PC-9 (cell line): ENCODE measurements at regions not wholly inside any gene's neighbourhood (a gene's known extent, or its start where the extent isn't known, plus 50 kb on each side); places are given as distances from the start of the nearest gene placed in this dataset.

Source experiments
- BruUV-seq: library from RNA; stranded (reverse); fragments of 400-500 nt; replicated peaks from 2 replicates; lab custom pipeline; 2021; lab: Mats Ljungman, UMichigan
- CTCF ChIA-PET: fragments of 300-600 bp; sonication (Branson Sonifier 250); formaldehyde crosslinking; loops from one replicate; lab custom pipeline; 2022; ENCODE audit warnings: antibody characterized with exemption; lab: Charles Lee
- POLR2A ChIA-PET: fragments of 300-600 bp; sonication (Branson Sonifier 250); formaldehyde crosslinking; loops from one replicate; lab custom pipeline; 2022; ENCODE audit warnings: antibody characterized with exemption; ENCODE audit not compliant: unreplicated experiment; lab: Charles Lee
- DNase-seq, 2 experiments: peaks; one replicate each; pipeline versions ENCODE4 v3.0.0 to v3.0.0-alpha.2; 2015 to 2022; ENCODE audit warnings: mixed read lengths in 1 of 2
- H2AFZ ChIP-seq: fragments of 200-600 bp; sonication (generic); 2 replicates; pipeline ENCODE4 v1.8.1; 2017; ENCODE audit warnings: antibody characterized with exemption
- H3F3A ChIP-seq: fragments of 200-600 bp; sonication (generic); 2 replicates; pipeline ENCODE4 v1.8.1; 2017; ENCODE audit warnings: antibody characterized with exemption, mild to moderate bottlenecking, low read depth; ENCODE audit not compliant: insufficient read depth
- H3K27ac ChIP-seq: fragments of 200-600 bp; sonication (generic); 2 replicates; pipeline ENCODE4 v1.6.1; 2016; ENCODE audit warnings: mixed run types
- H3K27me3 ChIP-seq: fragments of 200-600 bp; sonication (generic); 2 replicates; pipeline ENCODE4 v1.6.1; 2016; ENCODE audit warnings: low read depth, mixed run types; ENCODE audit not compliant: insufficient read depth
- H3K36me3 ChIP-seq: fragments of 200-600 bp; sonication (generic); 2 replicates; pipeline ENCODE4 v1.6.1; 2016; ENCODE audit warnings: low read depth, mixed run types
- H3K4me1 ChIP-seq: fragments of 200-600 bp; sonication (generic); replicated peaks from 2 replicates; pipeline ENCODE4 v1.6.1; 2016; ENCODE audit warnings: mixed run types; ENCODE audit not compliant: insufficient read depth
- H3K4me2 ChIP-seq: fragments of 200-600 bp; sonication (generic); 2 replicates; pipeline ENCODE4 v1.6.1; 2017; ENCODE audit warnings: mixed run types
- H3K4me3 ChIP-seq: fragments of 200-600 bp; sonication (generic); 2 replicates; pipeline ENCODE4 v1.6.1; 2016; ENCODE audit warnings: mixed run types
- H3K79me2 ChIP-seq: fragments of 200-600 bp; sonication (generic); 2 replicates; pipeline ENCODE4 v1.6.1; 2017; ENCODE audit warnings: low read depth, mixed run types
- H3K9me2 ChIP-seq: fragments of 200-600 bp; sonication (generic); 2 replicates; pipeline ENCODE4 v1.8.1; 2017; ENCODE audit warnings: mild to moderate bottlenecking; ENCODE audit not compliant: insufficient read depth
- H3K9me3 ChIP-seq: fragments of 200-600 bp; sonication (generic); 2 replicates; pipeline ENCODE4 v1.8.1; 2016; ENCODE audit warnings: low read depth; ENCODE audit not compliant: insufficient read depth
- H4K20me1 ChIP-seq: fragments of 200-600 bp; sonication (generic); 2 replicates; pipeline ENCODE4 v1.8.1; 2017; ENCODE audit not compliant: insufficient read depth
- EZH2 ChIP-seq: fragments of 200-600 bp; sonication (generic); IDR thresholded peaks from 2 replicates; pipeline ENCODE4 v1.8.0; 2017; ENCODE audit warnings: antibody characterized with exemption, low read depth
- intact Hi-C: fragments of 100-400 bp; cut with micrococcal nuclease; formaldehyde crosslinking; loops from one replicate; pipeline ENCODE4 v1.10.0; 2022; ENCODE audit not compliant: unreplicated experiment
- TF ChIP-seq, protein P1 (sequence below): fragments of 200-600 bp; sonication (generic); conservative IDR thresholded peaks from 2 replicates; pipeline ENCODE4 v1.6.1; 2017; ENCODE audit warnings: mixed run types, antibody characterized with exemption, mild to moderate bottlenecking, moderate library complexity

DNA sequence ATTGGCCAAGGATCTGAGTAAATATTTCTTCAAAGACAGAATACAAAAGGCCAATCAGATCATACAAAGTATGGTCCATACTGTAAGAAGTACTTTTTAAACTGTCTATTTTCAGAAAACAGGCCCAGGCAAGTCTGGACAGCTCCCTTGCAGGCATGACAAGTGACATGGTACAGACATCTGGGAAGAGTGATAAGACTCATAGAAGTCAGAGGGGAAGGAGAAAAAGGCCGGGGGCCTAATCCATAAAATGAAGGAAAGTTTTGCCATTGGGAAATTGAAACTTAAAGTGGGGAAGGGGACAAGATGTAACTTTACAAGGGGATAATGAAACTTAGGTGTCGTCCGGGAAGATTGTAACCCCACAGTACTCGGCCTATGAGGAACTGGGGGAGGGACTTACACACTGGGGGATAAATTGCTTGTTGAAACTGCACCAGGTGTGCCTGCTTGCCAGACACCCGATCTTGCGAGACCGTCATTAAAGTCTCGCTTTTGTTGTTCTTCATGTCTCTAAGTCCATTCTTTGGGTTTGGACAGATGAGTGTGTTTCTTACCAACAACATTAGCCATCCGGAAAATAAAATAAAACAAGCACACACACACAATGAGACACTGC is 684.0 kb downstream of the CDH11 start:
- BruUV-seq = no TSS peak
- Histone ChIP-seq H2AFZ (no peak overlapping the region), H4K20me1 (no peaks in the 10 kb centered on the region), H3K4me1 (no peaks in the 10 kb centered on the region), H3K27ac (no peak overlapping the region), H3K36me3 (no peaks in the 10 kb centered on the region), H3K79me2 (no peaks in the 10 kb centered on the region), H3K9me2 (no peaks in the 10 kb centered on the region), H3K4me2 (no peak overlapping the region), H3K9me3 (no peaks in the 10 kb centered on the region), H3F3A (no peaks in the 10 kb centered on the region), H3K27me3 (no peaks in the 10 kb centered on the region), H3K4me3 (no peak overlapping the region)
- DNase-seq = no peak
- POLR2A ChIA-PET = no interaction called here
- intact Hi-C loops = no loop called here
- CTCF ChIA-PET = no interaction called here
- TF ChIP-seq EZH2 = no peak

DNA sequence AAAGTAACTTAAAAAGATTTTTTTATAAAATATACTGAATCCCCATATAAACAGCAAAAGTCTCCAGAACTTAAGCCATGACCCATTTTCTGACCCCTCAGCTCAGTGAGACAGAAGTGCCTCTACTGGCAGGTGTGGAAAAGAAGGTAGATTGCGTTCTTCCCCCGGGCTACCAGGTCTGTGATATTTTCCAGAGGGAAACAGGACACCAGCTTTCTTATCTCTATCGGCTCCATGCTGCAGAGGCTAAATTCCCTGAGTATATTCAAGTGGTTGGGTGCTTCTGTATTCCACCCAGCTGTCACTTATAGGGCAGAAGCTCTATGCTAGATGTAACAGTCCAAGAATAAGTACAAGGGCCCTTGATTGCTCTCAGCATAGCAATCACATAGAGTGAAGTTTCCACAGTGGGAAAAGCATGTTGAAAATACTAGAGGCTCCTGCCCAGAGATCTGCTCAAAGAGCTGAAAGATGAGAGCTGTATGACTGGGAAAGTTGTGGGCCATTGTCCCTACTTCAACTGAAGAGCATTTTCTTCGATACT is 687.3 kb downstream of the CDH11 start:
- no peak overlapping the region for H2AFZ ChIP-seq
- no peak overlapping the region for H3K4me2 ChIP-seq
- no peaks in the 10 kb centered on the region for H3K9me2 ChIP-seq
- no peaks in the 10 kb centered on the region for H3K27me3 ChIP-seq
- intact Hi-C loops = no loop called here
- H3K9me3 ChIP-seq = no peaks in the 10 kb centered on the region
- H3K4me3 ChIP-seq = no peak overlapping the region
- DNase-seq = no peak
- no TSS peak for BruUV-seq
- TF ChIP-seq, protein P1, sequence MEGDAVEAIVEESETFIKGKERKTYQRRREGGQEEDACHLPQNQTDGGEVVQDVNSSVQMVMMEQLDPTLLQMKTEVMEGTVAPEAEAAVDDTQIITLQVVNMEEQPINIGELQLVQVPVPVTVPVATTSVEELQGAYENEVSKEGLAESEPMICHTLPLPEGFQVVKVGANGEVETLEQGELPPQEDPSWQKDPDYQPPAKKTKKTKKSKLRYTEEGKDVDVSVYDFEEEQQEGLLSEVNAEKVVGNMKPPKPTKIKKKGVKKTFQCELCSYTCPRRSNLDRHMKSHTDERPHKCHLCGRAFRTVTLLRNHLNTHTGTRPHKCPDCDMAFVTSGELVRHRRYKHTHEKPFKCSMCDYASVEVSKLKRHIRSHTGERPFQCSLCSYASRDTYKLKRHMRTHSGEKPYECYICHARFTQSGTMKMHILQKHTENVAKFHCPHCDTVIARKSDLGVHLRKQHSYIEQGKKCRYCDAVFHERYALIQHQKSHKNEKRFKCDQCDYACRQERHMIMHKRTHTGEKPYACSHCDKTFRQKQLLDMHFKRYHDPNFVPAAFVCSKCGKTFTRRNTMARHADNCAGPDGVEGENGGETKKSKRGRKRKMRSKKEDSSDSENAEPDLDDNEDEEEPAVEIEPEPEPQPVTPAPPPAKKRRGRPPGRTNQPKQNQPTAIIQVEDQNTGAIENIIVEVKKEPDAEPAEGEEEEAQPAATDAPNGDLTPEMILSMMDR = no peak
- TF ChIP-seq EZH2 = no peak
- H3F3A ChIP-seq = no peaks in the 10 kb centered on the region
- no peaks in the 10 kb centered on the region for H3K79me2 ChIP-seq
- no peaks in the 10 kb centered on the region for H4K20me1 ChIP-seq
- POLR2A ChIA-PET = no interaction called here
- CTCF ChIA-PET = no interaction called here
- no peaks in the 10 kb centered on the region for H3K36me3 ChIP-seq
- H3K27ac ChIP-seq = no peak overlapping the region
- no peaks in the 10 kb centered on the region for H3K4me1 ChIP-seq

DNA sequence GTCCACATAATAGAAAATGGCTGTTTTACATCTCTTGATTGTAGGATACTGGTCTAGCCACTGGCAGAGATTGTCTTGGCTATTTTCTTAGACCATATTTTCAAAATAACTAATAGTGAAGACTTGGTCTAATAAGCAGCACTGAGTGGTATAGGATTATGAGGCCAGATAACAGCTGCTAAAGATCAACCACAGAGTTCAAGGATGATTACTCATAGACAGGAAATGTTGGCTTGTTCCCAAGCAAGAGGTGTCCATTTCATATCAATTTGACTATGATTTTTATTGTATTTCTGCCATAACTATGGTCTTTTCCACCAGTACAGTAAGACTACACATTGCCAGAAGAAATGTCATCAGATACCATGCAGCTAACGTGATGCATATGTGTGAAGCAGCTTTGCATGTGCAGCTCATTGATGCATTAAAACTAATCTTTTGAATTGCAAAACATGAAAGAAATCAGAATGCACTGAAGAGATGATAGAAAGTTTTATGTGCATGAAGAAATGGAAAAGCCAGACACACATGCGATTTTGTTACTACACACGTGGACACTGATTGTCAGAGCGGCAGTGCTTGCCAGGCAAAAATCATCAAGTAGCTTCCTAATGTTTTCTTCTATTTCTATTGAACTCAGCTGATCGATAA is 693.3 kb downstream of the CDH11 start:
- ChIA-PET CTCF (no interaction called here), POLR2A (no interaction called here)
- H3K27ac ChIP-seq = no peak overlapping the region
- BruUV-seq = no TSS peak
- H3K36me3 ChIP-seq = no peaks in the 10 kb centered on the region
- no peaks in the 10 kb centered on the region for H3K9me3 ChIP-seq
- no peak overlapping the region for H3K4me3 ChIP-seq
- no peak overlapping the region for H2AFZ ChIP-seq
- no peaks in the 10 kb centered on the region for H3F3A ChIP-seq
- no peak for DNase-seq
- no peak overlapping the region for H3K4me2 ChIP-seq
- TF ChIP-seq, protein P1 = no peak
- no peaks in the 10 kb centered on the region for H3K79me2 ChIP-seq
- H3K9me2 ChIP-seq = no peaks in the 10 kb centered on the region
- intact Hi-C loops = no loop called here
- H3K4me1 ChIP-seq = no peaks in the 10 kb centered on the region
- no peaks in the 10 kb centered on the region for H3K27me3 ChIP-seq
- no peaks in the 10 kb centered on the region for H4K20me1 ChIP-seq
